Endothelial cell (in vitro differentiated cells): ENCODE measurements at regions not wholly inside any gene's neighbourhood (a gene's known extent, or its start where the extent isn't known, plus 50 kb on each side); places are given as distances from the start of the nearest gene placed in this dataset.
"Not testable (repeated sequence)": the region's sequence is repeated elsewhere in the genome, so short reads cannot be mapped to it uniquely, and the experiment has no call there.

ENCODE experiments used
- DNase-seq: peaks from one replicate; pipeline ENCODE4 v3.0.0; 2021; ENCODE audit warnings: low spot score
- H3K27ac Mint-ChIP-seq: one replicate; pipeline ENCODE4 v1.8.0; 2021; ENCODE audit warnings: mixed read lengths, inconsistent platforms; ENCODE audit not compliant: unreplicated experiment
- H3K27me3 Mint-ChIP-seq: one replicate; pipeline ENCODE4 v1.8.0; 2021; ENCODE audit warnings: mild to moderate bottlenecking, moderate library complexity, mixed read lengths, inconsistent platforms; ENCODE audit not compliant: unreplicated experiment
- H3K36me3 Mint-ChIP-seq: one replicate; pipeline ENCODE4 v1.8.0; 2021; ENCODE audit warnings: mild to moderate bottlenecking, low read depth, mixed read lengths, inconsistent platforms; ENCODE audit not compliant: unreplicated experiment
- H3K4me1 Mint-ChIP-seq: one replicate; pipeline ENCODE4 v1.8.0; 2021; ENCODE audit warnings: mild to moderate bottlenecking, mixed read lengths, inconsistent platforms; ENCODE audit not compliant: unreplicated experiment
- H3K4me3 Mint-ChIP-seq: one replicate; pipeline ENCODE4 v1.8.0; 2021; ENCODE audit warnings: mild to moderate bottlenecking, mixed read lengths, inconsistent platforms; ENCODE audit not compliant: unreplicated experiment
- H3K9me3 Mint-ChIP-seq: one replicate; pipeline ENCODE4 v1.8.0; 2021; ENCODE audit warnings: mixed read lengths, inconsistent platforms; ENCODE audit not compliant: unreplicated experiment
- CTCF ChIP-seq: fragments of 200-600 bp; sonication (generic); IDR thresholded peaks from one replicate; pipeline ENCODE4 v1.5.0; 2021; ENCODE audit warnings: antibody characterized with exemption; ENCODE audit not compliant: unreplicated experiment

GRCh38 chr3:146368882-146369523 is 100.4 kb downstream of the PLSCR2 start:
- Mint-ChIP-seq H3K36me3 (no peaks in the 10 kb centered on the region), H3K27me3 (peaks cover 5% of the 10 kb centered on the region), H3K4me3 (no peak overlapping the region), H3K9me3 (no peaks in the 10 kb centered on the region), H3K4me1 (no peaks in the 10 kb centered on the region), H3K27ac (no peak overlapping the region)
- TF ChIP-seq CTCF: no peak
- no peak for DNase-seq

- Mint-ChIP-seq H3K36me3 (peaks cover 19% of the 10 kb centered on the region), H3K9me3 (peaks cover 8% of the 10 kb centered on the region), H3K4me1 (no peaks in the 10 kb centered on the region), H3K4me3 (no peak overlapping the region), H3K27me3 (peaks cover 1% of the 10 kb centered on the region), H3K27ac (no peak overlapping the region)
- TF ChIP-seq CTCF: no peak
- no peak for DNase-seq
Measured at GRCh38 chr3:146359841-146360240, 108.9 kb upstream of the PLSCR4 start.

DNA sequence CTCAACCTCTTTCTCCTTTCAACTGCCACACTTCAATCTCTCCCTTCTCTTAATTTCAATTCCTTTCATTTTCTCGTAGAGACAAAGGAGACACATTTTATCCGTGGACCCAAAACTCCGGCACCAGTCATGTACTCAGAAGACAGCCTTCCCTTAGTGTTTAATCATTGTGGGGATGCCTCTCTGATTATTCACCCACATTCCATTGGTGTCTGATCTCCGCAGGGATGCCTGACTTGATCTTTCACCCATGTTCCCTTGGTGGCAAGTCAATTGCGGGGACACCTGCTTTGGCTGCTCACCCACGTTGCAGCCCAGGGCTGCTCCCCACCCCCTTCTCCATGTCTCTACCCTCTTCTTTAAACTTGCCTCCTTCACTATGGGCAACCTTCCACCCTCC is 103.5 kb upstream of the PLSCR4 start:
- H3K4me1 Mint-ChIP-seq, H3K27me3 Mint-ChIP-seq, DNase-seq, H3K27ac Mint-ChIP-seq, H3K4me3 Mint-ChIP-seq: not testable (repeated sequence)
- Mint-ChIP-seq H3K9me3 (peaks cover 14% of the 10 kb centered on the region), H3K36me3 (peaks cover 15% of the 10 kb centered on the region)

GRCh38 chr3:146350852-146351251 is 99.9 kb upstream of the PLSCR4 start:
- no peak overlapping the region for H3K4me3 Mint-ChIP-seq
- DNase-seq: no peak
- no peak overlapping the region for H3K27ac Mint-ChIP-seq

DNA sequence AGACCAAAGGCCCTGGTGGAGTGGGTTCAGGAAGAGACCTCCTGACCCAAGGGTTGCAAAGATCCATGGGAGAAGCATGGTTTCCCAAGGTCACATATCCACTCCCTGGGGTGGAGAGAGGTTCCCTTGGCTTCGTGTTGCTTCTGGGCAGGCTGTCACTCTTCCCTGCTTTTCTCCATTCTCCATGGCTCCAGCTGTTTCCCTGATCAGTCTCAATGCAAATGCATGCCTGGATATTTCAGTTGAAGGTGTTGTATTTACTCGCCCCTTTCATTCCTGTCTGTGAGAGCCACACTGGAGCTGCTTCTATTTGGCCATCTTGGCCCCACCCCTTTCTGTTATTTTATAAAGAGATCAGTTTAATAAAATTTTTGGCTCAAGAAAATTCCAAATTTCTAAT is 95.0 kb upstream of the PLSCR4 start:
- Mint-ChIP-seq H3K9me3 (no peaks in the 10 kb centered on the region), H3K27ac (no peak overlapping the region), H3K27me3 (no peaks in the 10 kb centered on the region), H3K4me1 (no peaks in the 10 kb centered on the region), H3K36me3 (no peaks in the 10 kb centered on the region), H3K4me3 (no peak overlapping the region)
- DNase-seq: no peak
- no peak for TF ChIP-seq CTCF

More at GRCh38 chr3:146350852-146351251, 99.9 kb upstream of the PLSCR4 start:
- TF ChIP-seq CTCF: no peak
- Mint-ChIP-seq H3K27me3 (peaks cover 1% of the 10 kb centered on the region), H3K36me3 (peaks cover 15% of the 10 kb centered on the region), H3K4me1 (no peaks in the 10 kb centered on the region), H3K9me3 (peaks cover 14% of the 10 kb centered on the region)
